ENCODE measurements at regions not wholly inside any gene's neighbourhood (a gene's known extent, or its start where the extent isn't known, plus 50 kb on each side); places are given as distances from the start of the nearest gene placed in this dataset.

- H3K4me1 Mint-ChIP-seq, result peaks cover 0 to 2% (median 0%) of the 10 kb centered on the region in 7 donors
- intact Hi-C loops (cut with micrococcal nuclease), result no loop called here
- no peaks in the 10 kb centered on the region for H3K36me3 Mint-ChIP-seq
- H3K27me3 Mint-ChIP-seq, result peaks cover 0 to 3% (median 0%) of the 10 kb centered on the region in 5 donors
- ATAC-seq (no peak), DNase-seq (no peak)
- H3K4me1 ChIP-seq (ENCODE audit: control insufficient read depth in 2 of 2, insufficient read depth in 2 of 2, low read length in 2 of 2), result no peaks in the 10 kb centered on the region
- ChIA-PET POLR2A (no interaction called here), CTCF (no interaction called here)
- no peak overlapping the region for H3K27ac Mint-ChIP-seq
- H3K9me3 ChIP-seq (ENCODE audit: control insufficient read depth in 2 of 3, low read length in 3 of 3), result no peaks in the 10 kb centered on the region
- H3K27ac ChIP-seq (ENCODE audit: low read depth, low read length), result no peak overlapping the region
- H3K9me3 Mint-ChIP-seq, result no peaks in the 10 kb centered on the region
- H3K4me3 Mint-ChIP-seq, result no peak overlapping the region
- no peak overlapping the region for H3K4me3 ChIP-seq (ENCODE audit: low read length)
- no peaks in the 10 kb centered on the region for H3K36me3 ChIP-seq (ENCODE audit: control insufficient read depth in 2 of 3, insufficient read depth in 3 of 3, low read length in 3 of 3)
- H3K27me3 ChIP-seq (ENCODE audit: control insufficient read depth in 2 of 2, insufficient read depth in 2 of 2, low read length in 2 of 2), result no peaks in the 10 kb centered on the region
These were observed 178.8 kb upstream of the NFIA start for GRCh38 chr1:60903591-60903990.

- no peaks in the 10 kb centered on the region for H3K9me3 ChIP-seq (ENCODE audit: control insufficient read depth in 2 of 3, low read length in 3 of 3)
- H3K4me3 ChIP-seq (ENCODE audit: low read length), result no peak overlapping the region
- Mint-ChIP-seq H3K4me1 (no peaks in the 10 kb centered on the region), H3K4me3 (no peak overlapping the region), H3K9me3 (no peaks in the 10 kb centered on the region), H3K27ac (no peak overlapping the region), H3K36me3 (no peaks in the 10 kb centered on the region), H3K27me3 (peaks cover 0 to 6% (median 1%) of the 10 kb centered on the region in 5 donors)
- no peaks in the 10 kb centered on the region for H3K36me3 ChIP-seq (ENCODE audit: control insufficient read depth in 2 of 3, insufficient read depth in 3 of 3, low read length in 3 of 3)
- H3K27ac ChIP-seq (ENCODE audit: low read depth, low read length), result no peak overlapping the region
- ChIA-PET CTCF (no interaction called here), POLR2A (no interaction called here)
- DNase-seq, result no peak
- H3K27me3 ChIP-seq (ENCODE audit: control insufficient read depth in 2 of 2, insufficient read depth in 2 of 2, low read length in 2 of 2), result no peaks in the 10 kb centered on the region
- ATAC-seq, result no peak
- intact Hi-C loops (cut with micrococcal nuclease), result no loop called here
- no peaks in the 10 kb centered on the region for H3K4me1 ChIP-seq (ENCODE audit: control insufficient read depth in 2 of 2, insufficient read depth in 2 of 2, low read length in 2 of 2)
These were observed 182.9 kb upstream of the NFIA start for GRCh38 chr1:60899464-60899863.

- Histone ChIP-seq H3K4me1 (ENCODE audit: control insufficient read depth in 2 of 2, insufficient read depth in 2 of 2, low read length in 2 of 2) (no peaks in the 10 kb centered on the region), H3K27ac (ENCODE audit: low read depth, low read length) (no peak overlapping the region), H3K4me3 (ENCODE audit: low read length) (no peak overlapping the region), H3K9me3 (ENCODE audit: control insufficient read depth in 2 of 3, low read length in 3 of 3) (no peaks in the 10 kb centered on the region), H3K36me3 (ENCODE audit: control insufficient read depth in 2 of 3, insufficient read depth in 3 of 3, low read length in 3 of 3) (no peaks in the 10 kb centered on the region), H3K27me3 (ENCODE audit: control insufficient read depth in 2 of 2, insufficient read depth in 2 of 2, low read length in 2 of 2) (no peaks in the 10 kb centered on the region)
- H3K36me3 Mint-ChIP-seq, result no peaks in the 10 kb centered on the region
- peak overlapping the region in 1 of 9 donors; percentile 5 for H3K27ac Mint-ChIP-seq
- ChIA-PET CTCF (no interaction called here), POLR2A (no interaction called here)
- DNase-seq (no peak), ATAC-seq (no peak)
- H3K4me3 Mint-ChIP-seq, result no peak overlapping the region
- no peaks in the 10 kb centered on the region for H3K4me1 Mint-ChIP-seq
- intact Hi-C loops (cut with micrococcal nuclease), result no loop called here
- peaks cover 0 to 6% (median 3%) of the 10 kb centered on the region in 5 donors for H3K27me3 Mint-ChIP-seq
- no peaks in the 10 kb centered on the region for H3K9me3 Mint-ChIP-seq
These were observed 183.4 kb upstream of the NFIA start for GRCh38 chr1:60898987-60899386.

- peaks cover 0 to 6% (median 3%) of the 10 kb centered on the region in 5 donors for H3K27me3 Mint-ChIP-seq
- ATAC-seq, result no peak
- POLR2A ChIA-PET, result no interaction called here
These were observed 183.9 kb upstream of the NFIA start for GRCh38 chr1:60898413-60898812.

GRCh38 chr1:60896701-60897363 lies 185.5 kb upstream of the NFIA start:
- POLR2A ChIA-PET, result no interaction called here
- peaks cover 0 to 6% (median 5%) of the 10 kb centered on the region in 5 donors for H3K27me3 Mint-ChIP-seq
- CTCF ChIA-PET, result interaction anchor here (0.7 kb wide), 1 partner anchor 48 kb away, joined by 4 read pairs; no protein-coding TSS in a partner anchor

More at GRCh38 chr1:60898413-60898812, 183.9 kb upstream of the NFIA start:
- CTCF ChIA-PET, result no interaction called here
- intact Hi-C loops (cut with micrococcal nuclease), result no loop called here
- Histone ChIP-seq H3K9me3 (ENCODE audit: control insufficient read depth in 2 of 3, low read length in 3 of 3) (no peaks in the 10 kb centered on the region), H3K27me3 (ENCODE audit: control insufficient read depth in 2 of 2, insufficient read depth in 2 of 2, low read length in 2 of 2) (no peaks in the 10 kb centered on the region), H3K27ac (ENCODE audit: low read depth, low read length) (no peak overlapping the region), H3K4me3 (ENCODE audit: low read length) (no peak overlapping the region), H3K36me3 (ENCODE audit: control insufficient read depth in 2 of 3, insufficient read depth in 3 of 3, low read length in 3 of 3) (no peaks in the 10 kb centered on the region), H3K4me1 (ENCODE audit: control insufficient read depth in 2 of 2, insufficient read depth in 2 of 2, low read length in 2 of 2) (no peaks in the 10 kb centered on the region)
- H3K4me1 Mint-ChIP-seq, result no peaks in the 10 kb centered on the region
- no peaks in the 10 kb centered on the region for H3K9me3 Mint-ChIP-seq
- H3K4me3 Mint-ChIP-seq, result no peak overlapping the region
- H3K36me3 Mint-ChIP-seq, result no peaks in the 10 kb centered on the region
- no peak for DNase-seq
- no peak overlapping the region for H3K27ac Mint-ChIP-seq

GRCh38 chr1:60895701-60896100 lies 186.7 kb upstream of the NFIA start:
- H3K36me3 Mint-ChIP-seq, result no peaks in the 10 kb centered on the region
- CTCF ChIA-PET, result no interaction called here

More at GRCh38 chr1:60896701-60897363, 185.5 kb upstream of the NFIA start:
- Mint-ChIP-seq H3K27ac (no peak overlapping the region), H3K36me3 (no peaks in the 10 kb centered on the region), H3K4me3 (no peak overlapping the region), H3K4me1 (no peaks in the 10 kb centered on the region), H3K9me3 (no peaks in the 10 kb centered on the region)
- H3K4me1 ChIP-seq (ENCODE audit: control insufficient read depth in 2 of 2, insufficient read depth in 2 of 2, low read length in 2 of 2), result no peaks in the 10 kb centered on the region
- ATAC-seq (no peak), DNase-seq (no peak)
- intact Hi-C loops (cut with micrococcal nuclease), result no loop called here
- no peaks in the 10 kb centered on the region for H3K9me3 ChIP-seq (ENCODE audit: control insufficient read depth in 2 of 3, low read length in 3 of 3)
- H3K36me3 ChIP-seq (ENCODE audit: control insufficient read depth in 2 of 3, insufficient read depth in 3 of 3, low read length in 3 of 3), result no peaks in the 10 kb centered on the region
- H3K27me3 ChIP-seq (ENCODE audit: control insufficient read depth in 2 of 2, insufficient read depth in 2 of 2, low read length in 2 of 2), result no peaks in the 10 kb centered on the region
- no peak overlapping the region for H3K27ac ChIP-seq (ENCODE audit: low read depth, low read length)
- H3K4me3 ChIP-seq (ENCODE audit: low read length), result no peak overlapping the region

GRCh38 chr1:60895252-60895651 lies 187.1 kb upstream of the NFIA start:
- DNase-seq (no peak), ATAC-seq (no peak)
- H3K36me3 ChIP-seq (ENCODE audit: control insufficient read depth in 2 of 3, insufficient read depth in 3 of 3, low read length in 3 of 3), result no peaks in the 10 kb centered on the region
- no peaks in the 10 kb centered on the region for H3K9me3 ChIP-seq (ENCODE audit: control insufficient read depth in 2 of 3, low read length in 3 of 3)
- intact Hi-C loops (cut with micrococcal nuclease), result no loop called here
- Mint-ChIP-seq H3K27ac (no peak overlapping the region), H3K27me3 (peaks cover 5 to 13% (median 6%) of the 10 kb centered on the region in 5 donors), H3K9me3 (no peaks in the 10 kb centered on the region), H3K4me1 (no peaks in the 10 kb centered on the region), H3K4me3 (no peak overlapping the region), H3K36me3 (no peaks in the 10 kb centered on the region)
- ChIA-PET CTCF (no interaction called here), POLR2A (no interaction called here)
- H3K27me3 ChIP-seq (ENCODE audit: control insufficient read depth in 2 of 2, insufficient read depth in 2 of 2, low read length in 2 of 2), result no peaks in the 10 kb centered on the region
- H3K4me3 ChIP-seq (ENCODE audit: low read length), result no peak overlapping the region
- no peaks in the 10 kb centered on the region for H3K4me1 ChIP-seq (ENCODE audit: control insufficient read depth in 2 of 2, insufficient read depth in 2 of 2, low read length in 2 of 2)
- no peak overlapping the region for H3K27ac ChIP-seq (ENCODE audit: low read depth, low read length)

More at GRCh38 chr1:60895701-60896100, 186.7 kb upstream of the NFIA start:
- H3K9me3 Mint-ChIP-seq, result no peaks in the 10 kb centered on the region
- POLR2A ChIA-PET, result no interaction called here
- H3K27ac ChIP-seq (ENCODE audit: low read depth, low read length), result no peak overlapping the region
- H3K27ac Mint-ChIP-seq, result no peak overlapping the region
- DNase-seq (no peak), ATAC-seq (no peak)
- H3K4me1 ChIP-seq (ENCODE audit: control insufficient read depth in 2 of 2, insufficient read depth in 2 of 2, low read length in 2 of 2), result no peaks in the 10 kb centered on the region
- intact Hi-C loops (cut with micrococcal nuclease), result no loop called here
- no peaks in the 10 kb centered on the region for H3K9me3 ChIP-seq (ENCODE audit: control insufficient read depth in 2 of 3, low read length in 3 of 3)
- no peaks in the 10 kb centered on the region for H3K36me3 ChIP-seq (ENCODE audit: control insufficient read depth in 2 of 3, insufficient read depth in 3 of 3, low read length in 3 of 3)
- H3K27me3 Mint-ChIP-seq, result peaks cover 5 to 13% (median 5%) of the 10 kb centered on the region in 5 donors
- no peak overlapping the region for H3K4me3 ChIP-seq (ENCODE audit: low read length)
- H3K4me1 Mint-ChIP-seq, result no peaks in the 10 kb centered on the region
- H3K4me3 Mint-ChIP-seq, result no peak overlapping the region
- H3K27me3 ChIP-seq (ENCODE audit: control insufficient read depth in 2 of 2, insufficient read depth in 2 of 2, low read length in 2 of 2), result no peaks in the 10 kb centered on the region
